GM12878 (cell line): ENCODE measurements at regions not wholly inside any gene's neighbourhood (a gene's known extent, or its start where the extent isn't known, plus 50 kb on each side); places are given as distances from the start of the nearest gene placed in this dataset.

ENCODE experiments used
- ATAC-seq: fragments of 200-7000 bp; cut with Tn5 transposase; 3 replicates; pipeline ENCODE4 v1.9.1; 2020; ENCODE audit warnings: mild to moderate bottlenecking, moderate library complexity
- BruUV-seq: library from RNA; stranded (reverse); fragments of 400-500 nt; replicated peaks from 2 replicates; lab custom pipeline; 2021; lab: Mats Ljungman, UMichigan
- CTCF ChIA-PET: fragments of 300-600 bp; sonication (Branson Sonifier 250); formaldehyde crosslinking; extraction: SDS; loops from one replicate; lab custom pipeline; 2021; ENCODE audit warnings: inconsistent platforms; lab: Yijun Ruan, JAX
- POLR2A ChIA-PET: fragments of 350-600 bp; formaldehyde crosslinking; extraction: SDS; loops from one replicate; lab custom pipeline; 2021; ENCODE audit warnings: inconsistent platforms; lab: Charles Lee
- RAD21 ChIA-PET: fragments of 300-600 bp; sonication (Branson Sonifier 250); formaldehyde crosslinking; loops from one replicate; lab custom pipeline; 2023; ENCODE audit warnings: antibody characterized with exemption; ENCODE audit not compliant: unreplicated experiment; lab: Charles Lee
- SMC1A ChIA-PET: fragments of 300-600 bp; sonication (Branson Sonifier 250); formaldehyde crosslinking; loops from one replicate; lab custom pipeline; 2023; ENCODE audit not compliant: unreplicated experiment, uncharacterized antibody; lab: Charles Lee
- DNase-seq: peaks from one replicate; pipeline ENCODE4 v3.0.0-alpha.2; 2011; ENCODE audit warnings: low read depth, low spot score
- FAIRE-seq: peaks from 3 replicates; lab custom pipeline; 2011; peaks lifted over from hg19 to GRCh38; lab: Jason Lieb, UNC
- H2AFZ ChIP-seq: 2 replicates; pipeline ENCODE4 v1.6.0; 2011; ENCODE audit warnings: low read depth, low read length, control low read depth; ENCODE audit not compliant: control insufficient read depth
- H3K27ac ChIP-seq: 2 replicates; pipeline ENCODE4 v1.5.1; 2011; ENCODE audit warnings: control low read depth; ENCODE audit not compliant: control insufficient read depth, insufficient read depth
- H3K27me3 ChIP-seq, 2 experiments: replicated peaks in 1 of 2; 2 replicates each; pipeline versions ENCODE4 v1.6.0 to v1.6.1; 2011; ENCODE audit warnings: low read length in 1 of 2; ENCODE audit not compliant: control insufficient read depth in 2 of 2, insufficient read depth in 2 of 2
- H3K36me3 ChIP-seq, 2 experiments: 2 replicates each; pipeline ENCODE4 v1.5.1; 2011; ENCODE audit warnings: low read length in 1 of 2; ENCODE audit not compliant: control insufficient read depth in 2 of 2, insufficient read depth in 2 of 2
- H3K4me1 ChIP-seq: 2 replicates; pipeline ENCODE4 v1.6.1; 2011; ENCODE audit warnings: mild to moderate bottlenecking, low read length, moderate library complexity, mixed read lengths; ENCODE audit not compliant: control insufficient read depth, insufficient read depth
- H3K4me2 ChIP-seq: 2 replicates; pipeline ENCODE4 v1.6.0; 2011; ENCODE audit warnings: control low read depth; ENCODE audit not compliant: control insufficient read depth, insufficient read depth
- H3K4me3 ChIP-seq: fragments of 200-600 bp; sonication (generic); 2 replicates; pipeline ENCODE4 v1.5.1; 2016
- H3K79me2 ChIP-seq: 2 replicates; pipeline ENCODE4 v1.6.0; 2011; ENCODE audit warnings: low read length; ENCODE audit not compliant: control insufficient read depth, insufficient read depth
- H3K9ac ChIP-seq: 2 replicates; pipeline ENCODE4 v1.8.0; 2011; ENCODE audit warnings: low read length, control low read depth, mixed read lengths; ENCODE audit not compliant: control insufficient read depth, insufficient read depth
- H3K9me3 ChIP-seq: replicated peaks from 3 replicates; pipeline ENCODE4 v1.5.1; 2011; ENCODE audit warnings: mild to moderate bottlenecking, low read length; ENCODE audit not compliant: control insufficient read depth, insufficient read depth
- H4K20me1 ChIP-seq: 2 replicates; pipeline ENCODE4 v1.6.0; 2011; ENCODE audit not compliant: control insufficient read depth, insufficient read depth
- YY1 ChIP-seq: IDR thresholded peaks from 2 replicates; pipeline ENCODE4 v1.6.1; 2011; ENCODE audit warnings: low read depth, mild to moderate bottlenecking, low read length
- WGBS: methylation state at CpG from one replicate; pipeline ENCODE4 v1.1.6; 2016; ENCODE audit warnings: low lambda C conversion rate; ENCODE audit not compliant: insufficient replicate concordance, insufficient coverage; ENCODE audit errors: missing lambda C conversion rate; 5-methylcytosine and 5-hydroxymethylcytosine counted together
- in situ Hi-C: fragments of 300-500 bp; cut with MboI; formaldehyde crosslinking; loops from 9 replicates; pipeline ENCODE4 v1.14.3; 2018; ENCODE audit warnings: mixed read lengths
- intact Hi-C: fragments of 100-400 bp; cut with micrococcal nuclease; formaldehyde crosslinking; loops from one replicate; pipeline ENCODE4 v1.14.2; 2022; ENCODE audit not compliant: unreplicated experiment
- TF ChIP-seq, protein P1 (sequence below): fragments of 450-650 bp; conservative IDR thresholded peaks from 2 replicates; pipeline ENCODE4 v1.6.1; 2017; ENCODE audit warnings: mild to moderate bottlenecking, moderate library complexity
- TF ChIP-seq, protein P2 (sequence below): fragments of 450-650 bp; IDR thresholded peaks from 2 replicates; pipeline ENCODE4 v1.6.1; 2017; ENCODE audit warnings: mild to moderate bottlenecking, moderate library complexity

DNA sequence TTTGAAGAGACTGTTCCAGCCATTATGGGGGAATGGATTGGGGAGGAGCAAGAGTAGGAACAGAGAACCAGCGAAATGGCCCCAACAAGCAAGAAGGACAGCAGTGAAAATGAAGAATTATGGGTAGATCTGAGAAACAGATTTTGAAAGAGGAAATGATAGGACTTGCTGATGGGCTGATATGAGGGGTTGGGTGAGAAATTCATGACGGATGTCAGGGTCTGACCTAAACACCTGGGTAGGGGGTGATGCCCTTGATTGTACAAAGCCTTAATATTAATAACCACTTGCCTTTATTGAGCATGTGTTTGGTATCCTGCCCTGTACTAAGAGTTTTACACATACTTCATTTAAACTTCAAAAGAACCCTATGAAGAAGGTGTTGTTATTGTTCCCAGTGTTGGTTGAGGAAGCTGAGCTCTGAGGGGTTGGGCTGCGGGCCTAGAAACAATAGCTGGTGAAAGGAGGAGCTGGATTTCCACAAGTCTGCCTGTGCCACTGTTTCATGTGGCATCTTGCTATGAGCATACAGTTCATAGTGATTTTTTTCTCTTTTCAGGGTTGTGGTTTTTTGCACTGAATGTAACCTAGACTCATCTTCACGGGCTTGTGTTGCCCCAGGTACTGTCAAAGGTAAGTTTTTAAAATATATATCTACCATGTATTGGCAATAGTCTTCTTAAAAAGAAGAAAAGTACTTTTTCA, 61.1 kb upstream of the TNRC6B start:
- no peak for DNase-seq
- H2AFZ ChIP-seq, result no peak overlapping the region
- CTCF ChIA-PET, result interaction anchor here (0.7 to 1.3 kb wide), 2 partner anchors 9 to 50 kb away, joined by 3 read pairs; no protein-coding TSS in a partner anchor
- H4K20me1 ChIP-seq, result no peaks in the 10 kb centered on the region
- FAIRE-seq, result no peak
- no TSS peak for BruUV-seq
- H3K36me3 ChIP-seq, result no peaks in the 10 kb centered on the region
- in situ Hi-C loops, result no loop called here
- RAD21 ChIA-PET, result no interaction called here
- no peaks in the 10 kb centered on the region; the same call in 1 of the 2 replicates for H3K4me1 ChIP-seq
- intact Hi-C loops, result no loop called here
- TF ChIP-seq, protein P1, sequence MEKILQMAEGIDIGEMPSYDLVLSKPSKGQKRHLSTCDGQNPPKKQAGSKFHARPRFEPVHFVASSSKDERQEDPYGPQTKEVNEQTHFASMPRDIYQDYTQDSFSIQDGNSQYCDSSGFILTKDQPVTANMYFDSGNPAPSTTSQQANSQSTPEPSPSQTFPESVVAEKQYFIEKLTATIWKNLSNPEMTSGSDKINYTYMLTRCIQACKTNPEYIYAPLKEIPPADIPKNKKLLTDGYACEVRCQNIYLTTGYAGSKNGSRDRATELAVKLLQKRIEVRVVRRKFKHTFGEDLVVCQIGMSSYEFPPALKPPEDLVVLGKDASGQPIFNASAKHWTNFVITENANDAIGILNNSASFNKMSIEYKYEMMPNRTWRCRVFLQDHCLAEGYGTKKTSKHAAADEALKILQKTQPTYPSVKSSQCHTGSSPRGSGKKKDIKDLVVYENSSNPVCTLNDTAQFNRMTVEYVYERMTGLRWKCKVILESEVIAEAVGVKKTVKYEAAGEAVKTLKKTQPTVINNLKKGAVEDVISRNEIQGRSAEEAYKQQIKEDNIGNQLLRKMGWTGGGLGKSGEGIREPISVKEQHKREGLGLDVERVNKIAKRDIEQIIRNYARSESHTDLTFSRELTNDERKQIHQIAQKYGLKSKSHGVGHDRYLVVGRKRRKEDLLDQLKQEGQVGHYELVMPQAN, result no peak
- TF ChIP-seq YY1, result no peak
- TF ChIP-seq, protein P2, sequence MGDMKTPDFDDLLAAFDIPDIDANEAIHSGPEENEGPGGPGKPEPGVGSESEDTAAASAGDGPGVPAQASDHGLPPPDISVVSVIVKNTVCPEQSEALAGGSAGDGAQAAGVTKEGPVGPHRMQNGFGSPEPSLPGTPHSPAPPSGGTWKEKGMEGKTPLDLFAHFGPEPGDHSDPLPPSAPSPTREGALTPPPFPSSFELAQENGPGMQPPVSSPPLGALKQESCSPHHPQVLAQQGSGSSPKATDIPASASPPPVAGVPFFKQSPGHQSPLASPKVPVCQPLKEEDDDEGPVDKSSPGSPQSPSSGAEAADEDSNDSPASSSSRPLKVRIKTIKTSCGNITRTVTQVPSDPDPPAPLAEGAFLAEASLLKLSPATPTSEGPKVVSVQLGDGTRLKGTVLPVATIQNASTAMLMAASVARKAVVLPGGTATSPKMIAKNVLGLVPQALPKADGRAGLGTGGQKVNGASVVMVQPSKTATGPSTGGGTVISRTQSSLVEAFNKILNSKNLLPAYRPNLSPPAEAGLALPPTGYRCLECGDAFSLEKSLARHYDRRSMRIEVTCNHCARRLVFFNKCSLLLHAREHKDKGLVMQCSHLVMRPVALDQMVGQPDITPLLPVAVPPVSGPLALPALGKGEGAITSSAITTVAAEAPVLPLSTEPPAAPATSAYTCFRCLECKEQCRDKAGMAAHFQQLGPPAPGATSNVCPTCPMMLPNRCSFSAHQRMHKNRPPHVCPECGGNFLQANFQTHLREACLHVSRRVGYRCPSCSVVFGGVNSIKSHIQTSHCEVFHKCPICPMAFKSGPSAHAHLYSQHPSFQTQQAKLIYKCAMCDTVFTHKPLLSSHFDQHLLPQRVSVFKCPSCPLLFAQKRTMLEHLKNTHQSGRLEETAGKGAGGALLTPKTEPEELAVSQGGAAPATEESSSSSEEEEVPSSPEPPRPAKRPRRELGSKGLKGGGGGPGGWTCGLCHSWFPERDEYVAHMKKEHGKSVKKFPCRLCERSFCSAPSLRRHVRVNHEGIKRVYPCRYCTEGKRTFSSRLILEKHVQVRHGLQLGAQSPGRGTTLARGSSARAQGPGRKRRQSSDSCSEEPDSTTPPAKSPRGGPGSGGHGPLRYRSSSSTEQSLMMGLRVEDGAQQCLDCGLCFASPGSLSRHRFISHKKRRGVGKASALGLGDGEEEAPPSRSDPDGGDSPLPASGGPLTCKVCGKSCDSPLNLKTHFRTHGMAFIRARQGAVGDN, result no peak
- TF ChIP-seq, all 136 proteins: peak for 0
- Histone ChIP-seq H3K79me2 (no peaks in the 10 kb centered on the region), H3K4me2 (no peak overlapping the region), H3K9me3 (no peaks in the 10 kb centered on the region), H3K27me3 (no peaks in the 10 kb centered on the region), H3K27ac (no peak overlapping the region), H3K4me3 (no peak overlapping the region), H3K9ac (no peak overlapping the region)
- ChIA-PET SMC1A (no interaction called here), POLR2A (no interaction called here)
- WGBS, result 97% methylated on average over 4 of the region's 4 CpGs
- ATAC-seq, result no peak
